HG03575 (cell line): ENCODE measurements at regions not wholly inside any gene's neighbourhood (a gene's known extent, or its start where the extent isn't known, plus 50 kb on each side); places are given as distances from the start of the nearest gene placed in this dataset.
"Not testable (repeated sequence)": the region's sequence is repeated elsewhere in the genome, so short reads cannot be mapped to it uniquely, and the experiment has no call there.

Source experiments
- ATAC-seq: cut with Tn5 transposase; IDR thresholded peaks from one replicate; pipeline ENCODE4 v1.9.1; 2021; ENCODE audit not compliant: unreplicated experiment, insufficient number of reproducible peaks, low FRiP score; ENCODE audit errors: extremely low read depth

DNA sequence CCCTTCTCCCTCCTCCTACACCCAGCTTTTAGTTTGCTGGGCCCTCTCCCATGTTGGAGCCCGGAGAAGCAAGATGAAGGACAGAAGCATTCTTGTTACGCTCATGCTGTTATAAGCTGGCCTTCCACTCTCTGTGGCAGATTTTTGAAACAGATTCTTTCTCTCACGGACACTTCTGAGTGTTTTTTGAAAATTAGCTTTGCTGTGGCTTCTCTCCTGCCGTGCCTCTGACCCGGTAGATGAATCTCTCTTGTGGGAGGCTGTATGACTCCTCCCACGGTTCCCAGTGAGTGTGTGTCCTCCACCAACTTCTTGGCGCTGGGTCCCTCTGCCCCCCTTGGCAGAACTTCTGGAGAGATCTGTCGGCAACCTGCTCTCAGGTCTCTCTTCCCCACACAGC is 269.3 kb upstream of the MYT1L start:
- no peak for ATAC-seq

DNA sequence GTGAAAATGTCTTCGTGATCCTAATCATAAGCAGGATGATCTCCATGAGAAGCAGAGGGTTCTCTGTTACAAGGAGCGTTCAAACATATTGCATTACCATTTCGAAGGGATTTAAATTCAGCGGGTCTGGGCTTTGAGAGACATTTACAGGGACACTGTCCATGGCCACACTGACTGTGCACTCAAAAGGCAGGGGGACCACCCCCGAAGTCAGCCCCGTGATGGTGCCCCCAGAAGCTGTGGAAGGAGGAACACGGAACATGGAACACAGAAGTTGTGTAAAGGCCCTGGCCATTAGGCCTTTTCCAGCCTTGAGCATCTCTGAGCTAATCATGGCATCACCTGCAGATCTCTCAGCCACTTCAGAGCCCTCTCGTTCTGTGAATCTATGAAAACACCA is 268.4 kb upstream of the MYT1L start:
- ATAC-seq = no peak

DNA sequence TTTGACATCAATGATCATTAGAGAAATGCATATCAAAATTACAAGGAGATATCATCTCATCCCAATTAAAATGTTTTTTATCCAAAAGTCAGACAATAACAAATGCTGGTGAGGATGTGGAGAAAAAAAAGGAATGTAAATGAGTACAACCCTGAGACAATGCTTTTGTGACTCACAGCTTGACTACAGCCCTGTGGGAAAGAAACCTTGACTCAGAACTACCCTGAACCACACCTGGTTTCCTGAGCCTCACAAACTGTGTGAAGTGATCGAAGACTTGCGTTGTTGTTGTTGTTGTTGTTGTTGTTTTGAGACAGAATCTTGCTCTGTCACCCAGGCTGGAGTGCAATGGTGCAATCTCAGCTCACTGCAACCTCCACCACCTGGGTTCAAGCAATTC is 266.6 kb upstream of the MYT1L start:
- no peak for ATAC-seq

DNA sequence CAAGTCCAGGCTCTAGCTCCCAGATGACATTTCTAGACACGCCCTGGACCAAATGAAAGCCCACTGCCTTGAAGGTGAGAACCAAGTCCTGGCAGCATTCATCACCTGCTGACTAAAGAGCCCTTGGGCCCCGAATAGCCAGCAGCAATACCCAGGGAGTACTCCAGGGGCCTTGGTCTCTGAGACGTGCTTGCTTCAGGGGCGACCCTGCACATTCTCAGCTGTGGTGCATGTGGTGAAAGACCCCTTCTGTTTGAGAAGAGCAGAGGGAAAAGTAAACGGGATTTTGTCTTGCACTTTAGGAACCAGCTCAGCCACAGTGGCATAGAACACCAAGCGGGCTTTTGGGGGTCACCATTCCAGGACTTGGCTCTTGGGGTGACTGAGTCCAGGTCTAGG is 260.5 kb upstream of the MYT1L start:
- ATAC-seq = no peak

DNA sequence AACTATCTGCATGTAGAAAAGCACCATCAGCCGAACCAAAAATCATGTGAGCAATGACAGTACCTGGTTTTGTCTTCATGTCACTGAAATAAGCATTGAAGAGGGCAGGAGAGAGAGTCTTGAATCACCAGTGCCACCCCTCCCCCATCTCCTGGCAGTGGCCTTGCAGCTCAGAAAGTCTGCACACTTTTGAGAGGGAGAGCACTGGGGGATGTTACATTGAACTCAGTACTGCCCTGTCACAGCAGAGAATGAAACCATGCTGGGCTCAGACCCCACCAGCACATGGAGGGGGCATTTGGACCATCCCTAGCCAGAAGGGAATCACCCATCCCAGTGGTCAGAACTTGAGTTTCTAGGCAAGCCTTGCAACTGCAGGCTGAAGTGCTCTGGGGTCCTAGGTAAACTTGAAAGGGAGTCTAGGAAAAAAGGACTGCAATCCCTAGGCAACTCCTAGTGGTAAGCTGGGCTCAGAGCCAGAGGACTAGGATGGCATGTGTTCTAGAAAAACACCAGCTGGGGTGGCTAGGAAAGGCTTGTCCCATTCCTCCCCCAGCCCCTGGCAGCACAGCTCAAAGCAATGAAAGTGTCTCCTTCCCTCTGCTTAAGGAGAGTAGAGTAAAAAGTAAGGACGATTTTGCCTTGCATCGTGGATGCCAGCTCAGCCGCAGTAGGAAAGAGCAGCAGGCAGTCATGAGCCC is 259.9 kb upstream of the MYT1L start:
- ATAC-seq = no peak

DNA sequence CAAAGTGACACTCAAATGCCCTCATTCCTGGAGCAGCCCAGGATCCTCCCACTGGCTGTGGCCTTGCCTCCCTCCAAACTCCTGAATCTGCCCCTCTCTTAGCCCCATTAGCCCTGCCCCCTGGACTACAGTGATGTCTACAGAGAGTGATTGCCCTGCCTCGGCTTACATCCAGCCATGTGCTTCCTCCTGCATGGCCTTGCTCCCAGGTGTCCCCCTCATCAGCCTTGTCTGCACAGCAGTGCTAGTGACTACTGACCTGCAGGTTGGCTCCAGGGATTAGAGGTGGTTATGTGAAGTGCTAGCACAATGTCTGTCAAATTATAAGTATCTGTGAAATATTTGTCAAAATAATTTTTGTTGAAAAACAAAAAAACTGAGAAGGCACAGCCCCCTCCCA is 259.1 kb upstream of the MYT1L start:
- ATAC-seq = no peak

DNA sequence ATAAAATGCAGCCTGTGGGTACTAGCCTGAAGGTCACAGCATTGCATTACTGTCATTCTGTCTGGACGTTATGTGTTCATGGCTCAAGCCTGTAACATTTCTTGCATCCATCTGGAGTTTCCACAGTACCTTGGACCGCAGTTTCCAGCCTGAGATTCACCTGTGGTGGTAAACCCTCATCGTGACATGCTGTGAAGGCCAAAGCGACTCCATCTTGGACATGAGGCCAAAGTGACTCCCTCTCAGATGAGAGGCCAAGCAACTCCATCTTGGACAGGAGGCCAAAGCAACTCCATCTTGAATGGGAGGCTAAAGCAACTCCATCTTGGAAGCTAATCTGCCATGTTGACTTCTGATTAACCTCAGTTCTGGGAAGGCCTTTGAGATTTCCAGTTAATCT is 257.7 kb upstream of the MYT1L start:
- ATAC-seq = no peak

DNA sequence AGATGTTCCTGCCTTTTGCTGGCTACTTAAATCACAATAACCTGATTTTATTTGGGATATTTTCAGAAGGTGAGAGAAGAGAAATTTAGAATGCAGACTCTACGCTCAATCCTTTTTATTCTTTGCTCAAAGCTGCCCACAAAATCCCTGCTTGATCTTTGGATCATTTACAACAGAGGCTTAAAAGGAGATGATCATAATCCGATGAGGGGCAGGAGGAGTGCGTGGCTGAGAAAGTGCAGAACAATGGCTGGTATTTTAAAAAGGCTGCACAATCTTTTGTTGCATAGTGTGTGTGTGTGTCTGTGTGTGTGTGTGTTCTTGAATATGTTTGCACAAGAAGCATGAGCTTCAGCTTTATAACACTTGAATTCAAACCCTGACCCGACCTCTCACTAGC is 256.3 kb upstream of the MYT1L start:
- no peak for ATAC-seq

DNA sequence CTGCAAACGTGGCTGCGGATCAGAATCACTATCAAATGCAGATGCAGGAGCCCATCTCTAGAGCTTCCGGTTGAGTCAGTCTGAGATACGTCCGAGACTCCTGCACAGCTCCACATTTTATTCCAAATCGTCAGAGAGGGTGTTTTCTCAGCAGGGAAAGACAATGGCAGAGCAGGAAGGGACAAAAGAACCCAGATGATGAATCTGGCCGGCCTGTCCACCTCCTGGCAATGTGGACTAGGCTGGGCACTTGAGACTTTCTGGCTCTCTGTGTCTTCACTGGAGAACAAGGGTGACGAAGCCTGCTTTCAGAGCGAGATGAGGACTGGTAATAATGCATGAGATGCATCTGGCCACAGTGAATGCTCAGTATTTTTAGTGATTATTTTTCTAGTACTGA is 255.9 kb upstream of the MYT1L start:
- no peak for ATAC-seq

DNA sequence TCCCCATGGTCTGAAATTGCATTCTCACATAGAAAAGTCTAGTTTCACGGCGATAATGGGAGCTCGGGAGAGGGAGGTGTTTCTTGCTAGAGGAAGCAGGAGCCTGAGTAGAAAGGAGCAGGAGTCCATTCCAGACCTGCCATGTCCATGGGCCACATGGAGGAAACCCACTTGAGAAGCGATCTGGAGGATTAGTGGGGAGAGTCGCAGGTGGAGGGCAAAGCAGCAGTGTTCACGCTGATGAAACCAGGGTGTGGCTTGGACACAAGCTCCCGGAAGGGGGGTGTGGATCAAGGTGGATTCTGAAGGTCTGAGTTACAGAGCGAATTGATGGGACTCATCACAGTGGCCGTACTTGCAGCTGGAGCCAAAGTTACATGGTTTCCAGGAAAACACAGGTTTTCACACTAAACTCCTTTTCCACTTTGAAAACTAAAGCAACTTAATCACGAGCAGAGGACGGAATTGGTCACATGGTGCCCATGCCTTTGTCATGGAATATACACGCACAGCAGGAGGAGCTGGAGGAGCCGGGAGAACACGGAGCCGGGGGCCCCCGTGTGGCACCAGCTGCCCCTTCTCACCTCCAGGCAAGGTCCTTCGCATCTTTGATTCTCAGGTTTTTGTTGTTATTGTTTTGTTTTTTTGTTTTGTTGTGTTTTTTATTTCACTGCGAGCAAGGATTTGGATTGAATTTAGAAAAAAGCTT is 255.1 kb upstream of the MYT1L start:
- no peak for ATAC-seq

DNA sequence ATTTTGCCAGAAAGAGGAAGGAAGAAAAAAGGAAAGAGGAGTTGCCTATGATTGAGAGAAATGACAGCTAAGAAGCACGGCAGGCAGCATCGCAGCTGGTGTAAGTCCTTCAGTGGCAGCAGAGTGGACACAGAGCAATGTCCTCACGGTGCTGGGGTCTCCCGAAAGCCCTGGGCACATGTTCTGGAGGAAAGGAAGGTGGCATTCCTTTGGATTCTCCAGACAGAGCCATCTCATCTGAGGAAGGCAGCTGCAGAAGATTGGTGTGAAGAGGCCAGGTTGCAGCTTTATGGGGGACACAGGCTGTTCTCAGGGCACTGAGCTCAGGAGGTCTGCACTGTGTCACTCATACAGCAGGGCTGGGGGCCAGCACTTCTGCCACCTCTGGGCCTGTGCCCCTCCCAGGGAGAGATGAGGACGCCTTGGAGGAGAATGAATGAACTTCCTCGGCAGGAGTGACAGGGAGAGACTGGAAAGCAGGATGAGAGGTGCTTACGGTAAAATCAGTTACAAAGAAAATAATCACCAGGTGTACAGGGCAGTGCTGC is 252.0 kb upstream of the MYT1L start:
- no peak for ATAC-seq

DNA sequence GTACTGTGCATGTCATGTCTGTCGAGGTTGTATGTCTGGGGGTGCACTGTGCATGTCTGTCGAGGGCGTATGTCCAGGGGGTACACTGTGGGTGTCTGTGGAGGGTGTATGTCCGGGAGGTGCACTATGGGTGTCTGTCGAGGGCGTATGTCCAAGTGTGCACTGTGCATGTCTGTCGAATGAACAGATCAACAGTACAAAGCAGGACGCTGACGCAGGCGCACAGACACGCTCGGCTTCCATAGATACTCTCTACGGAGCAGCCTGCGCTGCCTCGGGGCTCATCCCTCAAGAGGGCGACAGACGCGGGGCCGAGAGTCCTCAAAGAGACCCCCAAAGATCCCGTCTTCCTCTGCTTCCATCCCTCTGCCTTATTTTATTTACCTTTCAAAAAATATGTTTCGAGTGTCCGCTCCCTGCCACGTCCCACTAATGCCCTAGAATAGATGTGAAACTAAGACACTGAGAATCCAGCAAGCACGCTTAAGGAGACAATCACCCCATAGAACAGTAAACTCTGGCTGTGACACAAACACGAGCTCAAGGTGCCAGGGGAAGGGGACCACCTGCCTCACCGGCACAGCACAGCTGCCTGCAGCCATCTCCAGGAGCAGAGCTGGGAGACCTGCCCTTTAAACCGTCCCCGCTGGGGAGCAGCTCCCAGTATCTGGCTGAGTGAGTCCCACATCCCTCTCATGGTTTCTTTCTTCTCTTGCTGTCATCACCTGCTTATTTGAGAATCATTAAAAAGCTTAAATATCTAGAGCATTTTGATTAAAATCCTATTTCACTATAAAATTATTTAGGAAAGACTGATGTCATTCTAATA is 250.5 kb upstream of the MYT1L start:
- no peak for ATAC-seq

DNA sequence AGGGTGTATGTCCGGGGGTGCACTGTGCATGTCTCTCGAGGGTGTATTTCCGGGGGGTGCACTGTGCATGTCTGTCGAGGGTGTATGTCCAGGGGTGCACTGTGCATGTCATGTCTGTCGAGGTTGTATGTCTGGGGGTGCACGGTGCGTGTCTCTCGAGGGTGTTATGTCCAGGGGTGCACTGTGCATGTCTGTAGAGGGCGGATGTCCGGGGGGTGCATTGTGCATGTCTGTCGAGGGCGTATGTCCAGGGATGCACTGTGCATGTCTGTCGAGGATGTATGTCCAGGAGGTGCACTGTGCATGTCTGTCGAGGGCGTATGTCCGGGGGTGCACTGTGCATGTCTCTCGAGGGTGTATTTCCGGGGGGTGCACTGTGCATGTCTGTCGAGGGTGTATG is 249.8 kb upstream of the MYT1L start:
- not testable (repeated sequence) for ATAC-seq

DNA sequence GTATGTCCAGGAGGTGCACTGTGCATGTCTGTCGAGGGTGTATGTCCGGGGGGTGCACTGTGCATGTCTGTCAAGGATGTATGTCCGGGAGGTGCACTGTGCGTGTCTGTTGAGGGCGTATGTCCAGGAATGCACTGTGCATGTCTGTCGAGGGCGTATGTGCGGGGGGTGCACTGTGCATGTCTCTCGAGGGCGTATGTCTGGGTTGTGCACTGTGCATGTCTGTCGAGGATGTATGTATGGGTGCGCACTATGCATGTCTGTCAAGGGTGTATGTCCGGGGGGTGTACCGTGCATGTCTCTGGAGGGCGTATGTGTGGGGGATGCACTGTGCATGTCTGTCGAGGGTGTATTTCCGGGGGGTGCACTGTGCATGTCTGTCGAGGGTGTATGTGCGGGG is 249.3 kb upstream of the MYT1L start:
- no peak for ATAC-seq

DNA sequence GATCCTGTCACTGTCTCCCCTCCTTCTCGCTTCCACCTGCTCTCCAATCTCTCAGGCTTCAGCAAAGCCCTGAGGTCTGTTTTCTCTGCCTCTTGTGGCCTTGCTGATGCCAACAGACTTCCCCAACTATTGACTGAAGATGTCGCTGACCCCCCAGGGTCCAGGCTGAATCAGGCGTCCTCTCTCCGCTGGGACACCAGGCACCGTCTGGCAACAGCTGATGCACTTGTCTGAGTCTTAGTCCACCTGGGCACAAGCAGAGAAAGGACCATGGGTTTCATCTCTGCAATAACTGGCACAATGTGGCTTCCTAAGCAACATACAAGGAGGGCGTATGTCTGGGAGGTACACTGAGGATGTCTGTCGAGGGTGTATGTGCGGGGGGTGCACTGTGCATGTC is 248.7 kb upstream of the MYT1L start:
- ATAC-seq = no peak

DNA sequence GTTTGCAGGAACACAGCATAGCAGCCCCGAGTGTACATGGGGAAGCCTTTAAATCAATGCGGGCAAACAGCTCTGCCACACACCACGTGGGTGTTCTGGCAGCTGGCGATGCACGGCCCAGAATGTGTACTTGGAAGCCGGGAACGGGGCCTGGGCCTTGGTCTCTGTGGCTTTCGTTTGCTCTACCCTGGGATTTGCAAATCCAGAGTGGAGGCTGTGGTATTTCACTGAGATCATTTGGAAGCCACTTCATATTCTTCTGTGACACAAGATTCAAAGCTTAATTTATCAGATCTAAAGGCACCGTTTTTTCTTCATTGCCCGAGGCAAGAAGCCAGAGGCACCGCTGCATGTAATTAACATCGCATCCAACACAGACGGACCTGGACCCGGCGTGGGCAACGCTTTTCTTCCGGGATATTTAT is 246.3 kb upstream of the MYT1L start:
- ATAC-seq = no peak

DNA sequence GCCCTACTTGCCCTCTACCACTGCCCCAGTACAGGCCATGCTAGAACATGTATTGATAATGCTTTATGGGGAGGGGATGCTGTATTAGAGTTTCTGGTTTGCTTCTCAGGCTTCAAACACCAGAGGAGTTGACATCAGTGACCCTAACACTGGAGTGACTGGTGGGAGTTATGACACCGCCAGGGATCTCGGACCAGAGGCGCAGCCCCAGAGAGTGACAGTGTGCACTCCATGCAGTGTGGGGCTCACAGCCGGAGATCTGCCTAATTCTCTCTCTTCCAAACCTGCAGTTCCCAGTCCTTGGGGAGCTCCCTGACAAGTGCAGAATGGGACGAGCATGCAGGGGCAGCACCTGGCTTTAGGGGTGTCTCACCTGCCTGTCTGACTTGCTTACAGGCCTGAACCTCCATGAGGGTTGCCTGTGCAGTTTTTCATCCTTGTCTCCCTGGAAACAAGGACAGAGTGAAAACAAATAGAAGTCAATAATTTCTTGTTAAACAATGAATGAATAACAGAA is 244.9 kb upstream of the MYT1L start:
- no peak for ATAC-seq

DNA sequence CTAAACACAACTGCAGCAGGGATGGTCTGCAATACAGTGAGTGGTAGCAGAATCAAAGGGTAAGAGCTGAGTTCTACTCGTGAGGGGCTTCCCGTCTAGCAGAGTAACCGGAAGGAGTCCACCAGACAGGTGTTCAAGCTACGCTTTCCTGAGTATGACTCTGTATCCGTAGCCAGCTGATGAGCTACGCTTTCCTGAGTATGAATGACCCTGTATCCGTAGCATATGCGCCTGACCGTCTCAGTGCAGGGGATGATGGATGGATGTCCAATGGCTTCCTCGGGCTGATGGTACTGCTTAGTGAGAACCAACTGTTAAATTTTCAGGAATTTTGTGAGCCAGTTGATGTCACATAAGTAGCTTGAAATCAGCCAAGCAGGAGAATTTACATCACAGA is 244.1 kb upstream of the MYT1L start:
- ATAC-seq = no peak

DNA sequence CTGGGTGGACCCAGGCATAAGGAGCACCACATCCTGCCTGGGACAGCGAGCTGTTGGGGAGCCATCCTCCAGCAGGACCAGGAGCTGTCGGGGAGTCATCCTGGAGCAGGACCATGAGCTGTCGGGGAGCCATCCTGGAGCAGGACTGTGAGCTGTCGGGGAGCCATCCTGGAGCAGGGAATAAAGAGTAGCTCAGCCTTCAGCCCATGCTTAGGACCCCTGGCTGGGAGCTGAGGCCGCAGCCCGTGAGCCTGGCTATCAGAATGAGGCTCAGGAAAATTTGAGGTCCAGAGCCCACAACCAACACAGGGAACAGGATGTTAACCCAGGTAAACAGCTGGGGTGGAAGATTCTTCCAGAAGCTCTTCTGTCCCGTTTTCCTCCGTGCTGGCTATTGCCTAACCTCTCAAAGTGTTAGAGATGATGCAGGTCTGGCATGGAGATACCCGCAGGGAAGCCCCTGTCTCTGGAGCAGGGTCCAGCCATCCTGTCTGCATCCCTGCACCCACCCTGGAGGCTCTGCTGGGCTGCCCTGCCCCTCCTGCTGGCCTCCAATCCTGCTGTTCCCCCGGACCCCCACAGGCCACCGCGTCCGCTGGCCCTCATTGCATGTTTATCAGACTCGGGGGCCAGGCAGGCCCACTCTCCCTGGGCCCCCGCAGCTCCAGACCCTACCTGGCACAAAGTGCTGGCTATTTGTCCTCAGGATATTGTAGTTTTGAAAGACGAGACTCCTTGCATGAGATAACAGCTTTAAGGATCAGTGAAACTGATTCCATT is 243.5 kb upstream of the MYT1L start:
- ATAC-seq = no peak
